Activated CD8-positive, alpha-beta memory T cell treated with anti-CD3 and anti-CD28 coated beads, Interleukin-2, amount 10 ng/mL, durations not matched to agents 7 days and 5 days (primary cell): ENCODE measurements at regions not wholly inside any gene's neighbourhood (a gene's known extent, or its start where the extent isn't known, plus 50 kb on each side); places are given as distances from the start of the nearest gene placed in this dataset.

Experiments
- ATAC-seq: fragments of 150-1000 bp; cut with Tn5 transposase; one replicate; pipeline ENCODE4 v1.10.0; 2021; ENCODE audit warnings: moderate library complexity
- CTCF ChIA-PET: fragments of 350-600 bp; sonication (Branson Sonifier 250); formaldehyde crosslinking; loops from one replicate; lab custom pipeline; 2021; ENCODE audit warnings: antibody characterized with exemption; lab: Charles Lee
- DNase-seq: peaks from one replicate; pipeline ENCODE4 v3.0.0-alpha.2; 2020
- H3K27ac Mint-ChIP-seq: one replicate; pipeline ENCODE4 v1.8.0; 2021; ENCODE audit warnings: mild to moderate bottlenecking, mixed read lengths
- H3K27me3 Mint-ChIP-seq: one replicate; pipeline ENCODE4 v1.8.0; 2021; ENCODE audit warnings: mixed read lengths
- H3K36me3 Mint-ChIP-seq: one replicate; pipeline ENCODE4 v1.8.0; 2021; ENCODE audit warnings: mild to moderate bottlenecking, mixed read lengths
- H3K4me1 Mint-ChIP-seq: one replicate; pipeline ENCODE4 v1.8.0; 2021; ENCODE audit warnings: mixed read lengths
- H3K4me3 Mint-ChIP-seq: one replicate; pipeline ENCODE4 v1.8.0; 2021; ENCODE audit warnings: mild to moderate bottlenecking, moderate library complexity, mixed read lengths
- H3K9me3 Mint-ChIP-seq: one replicate; pipeline ENCODE4 v1.8.0; 2022; ENCODE audit warnings: low read depth, mixed read lengths

DNA sequence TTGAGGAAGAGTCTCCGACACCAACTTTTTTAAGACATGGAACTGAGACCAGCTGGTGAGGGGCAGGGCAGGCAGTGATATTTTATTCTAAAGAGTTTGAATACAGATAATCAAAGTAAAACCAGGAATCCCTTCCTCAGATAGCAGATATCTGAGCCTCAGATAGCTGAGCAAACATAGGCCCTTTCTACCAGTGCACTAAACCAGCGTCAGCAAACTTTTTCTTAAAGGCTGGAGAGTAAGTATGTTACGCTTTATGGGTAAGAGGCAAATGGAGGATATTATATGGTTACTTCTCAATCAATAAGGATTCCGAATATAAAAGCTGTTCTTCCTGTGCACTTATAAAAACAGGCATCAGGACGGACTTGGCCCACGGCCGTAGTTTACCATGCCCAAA, 73.9 kb downstream of the WNT5A start:
- H3K4me3 Mint-ChIP-seq, result no peak overlapping the region

GRCh38 chr3:55412545-55412944, 74.6 kb downstream of the WNT5A start:
- H3K36me3 Mint-ChIP-seq, result no peaks in the 10 kb centered on the region
- no peak overlapping the region for H3K4me3 Mint-ChIP-seq
- DNase-seq (no peak), ATAC-seq (no peak)
- CTCF ChIA-PET, result no interaction called here
- H3K4me1 Mint-ChIP-seq, result no peaks in the 10 kb centered on the region
- H3K9me3 Mint-ChIP-seq, result peaks cover 2% of the 10 kb centered on the region
- H3K27me3 Mint-ChIP-seq, result no peaks in the 10 kb centered on the region
- no peak overlapping the region for H3K27ac Mint-ChIP-seq

More for the DNA sequence above, 73.9 kb downstream of the WNT5A start:
- H3K4me1 Mint-ChIP-seq, result no peaks in the 10 kb centered on the region
- peaks cover 2% of the 10 kb centered on the region for H3K9me3 Mint-ChIP-seq
- no peak overlapping the region for H3K27ac Mint-ChIP-seq
- CTCF ChIA-PET, result no interaction called here
- DNase-seq, result no peak
- ATAC-seq, result no peak
- H3K36me3 Mint-ChIP-seq, result no peaks in the 10 kb centered on the region
- H3K27me3 Mint-ChIP-seq, result no peaks in the 10 kb centered on the region

- Mint-ChIP-seq H3K27ac (no peak overlapping the region), H3K27me3 (no peaks in the 10 kb centered on the region), H3K4me3 (no peak overlapping the region), H3K36me3 (no peaks in the 10 kb centered on the region), H3K4me1 (no peaks in the 10 kb centered on the region), H3K9me3 (no peaks in the 10 kb centered on the region)
- DNase-seq (no peak), ATAC-seq (no peak)
- CTCF ChIA-PET, result no interaction called here
Measured at GRCh38 chr3:55409806-55410205, 77.3 kb downstream of the WNT5A start.

- Mint-ChIP-seq H3K27me3 (no peaks in the 10 kb centered on the region), H3K4me1 (no peaks in the 10 kb centered on the region), H3K9me3 (no peaks in the 10 kb centered on the region), H3K4me3 (no peak overlapping the region), H3K36me3 (no peaks in the 10 kb centered on the region), H3K27ac (no peak overlapping the region)
- DNase-seq (no peak), ATAC-seq (no peak)
- CTCF ChIA-PET, result no interaction called here
Measured at GRCh38 chr3:55408193-55408826, 78.8 kb downstream of the WNT5A start.

DNA sequence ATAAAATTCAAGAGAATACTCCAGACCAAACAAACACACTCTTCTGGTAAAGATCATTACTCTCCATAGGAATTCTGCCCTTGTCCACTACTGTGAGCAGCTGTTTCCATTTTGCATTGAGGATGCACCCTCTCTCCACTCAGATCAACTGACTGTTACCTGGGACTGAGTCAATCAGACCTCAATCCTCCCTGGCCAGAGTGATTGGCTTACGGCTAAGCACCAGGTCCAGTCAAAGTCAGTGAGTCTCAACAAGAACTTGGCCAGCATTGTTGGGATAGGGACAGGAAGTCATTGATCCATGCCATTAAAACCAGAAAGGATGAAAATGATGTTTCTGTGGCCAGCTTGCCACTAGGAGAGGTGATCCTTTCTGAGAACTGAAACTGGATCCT, 79.7 kb downstream of the WNT5A start:
- no peak for DNase-seq
- H3K4me3 Mint-ChIP-seq, result no peak overlapping the region
- CTCF ChIA-PET, result no interaction called here
- ATAC-seq, result no peak
- no peaks in the 10 kb centered on the region for H3K36me3 Mint-ChIP-seq
- no peaks in the 10 kb centered on the region for H3K27me3 Mint-ChIP-seq
- no peak overlapping the region for H3K27ac Mint-ChIP-seq
- no peaks in the 10 kb centered on the region for H3K4me1 Mint-ChIP-seq
- no peaks in the 10 kb centered on the region for H3K9me3 Mint-ChIP-seq

GRCh38 chr3:55406696-55407425, 80.2 kb downstream of the WNT5A start:
- DNase-seq, result no peak
- Mint-ChIP-seq H3K27me3 (no peaks in the 10 kb centered on the region), H3K4me3 (no peak overlapping the region), H3K4me1 (no peaks in the 10 kb centered on the region), H3K36me3 (no peaks in the 10 kb centered on the region), H3K9me3 (no peaks in the 10 kb centered on the region), H3K27ac (no peak overlapping the region)
- no peak for ATAC-seq
- CTCF ChIA-PET, result no interaction called here

GRCh38 chr3:55405436-55405835, 81.7 kb downstream of the WNT5A start:
- no peaks in the 10 kb centered on the region for H3K27me3 Mint-ChIP-seq
- H3K9me3 Mint-ChIP-seq, result no peaks in the 10 kb centered on the region
- no peak overlapping the region for H3K27ac Mint-ChIP-seq
- no peaks in the 10 kb centered on the region for H3K36me3 Mint-ChIP-seq
- DNase-seq (no peak), ATAC-seq (no peak)
- H3K4me1 Mint-ChIP-seq, result no peaks in the 10 kb centered on the region
- CTCF ChIA-PET, result no interaction called here
- no peak overlapping the region for H3K4me3 Mint-ChIP-seq

DNA sequence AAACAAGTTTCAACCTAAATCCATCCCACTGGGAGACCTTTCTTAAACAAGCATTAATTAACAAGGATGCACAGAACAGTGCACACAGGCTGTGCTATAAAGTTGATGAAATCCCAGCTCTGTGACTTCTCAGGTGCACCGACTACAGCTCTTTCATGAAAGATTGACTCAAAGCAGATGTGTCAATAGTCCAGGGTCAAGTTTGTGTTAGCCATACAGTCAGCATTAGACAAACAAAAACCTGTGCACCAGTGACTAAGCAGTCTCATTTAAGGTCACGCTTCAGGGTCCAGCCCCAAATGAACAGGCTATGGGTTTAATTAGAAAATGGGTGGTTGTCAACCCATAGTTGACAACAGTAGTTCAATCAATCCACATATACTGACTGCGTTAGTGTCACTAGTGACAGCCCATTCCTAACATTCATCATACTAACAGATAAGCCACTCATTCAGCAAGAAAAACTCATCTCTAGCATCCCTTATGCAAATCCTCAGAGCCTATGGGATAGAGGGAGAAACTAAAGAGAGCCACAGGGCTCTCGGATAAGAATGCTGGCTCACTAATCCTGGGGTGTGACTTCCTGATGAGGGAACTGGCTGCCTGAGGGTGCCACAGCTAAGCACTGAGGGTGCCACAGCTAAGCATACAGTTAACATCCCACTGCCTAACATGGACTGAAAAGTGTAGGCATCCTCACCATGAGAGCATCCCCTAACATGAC, 84.1 kb downstream of the WNT5A start:
- Mint-ChIP-seq H3K9me3 (no peaks in the 10 kb centered on the region), H3K4me1 (no peaks in the 10 kb centered on the region), H3K27me3 (no peaks in the 10 kb centered on the region), H3K4me3 (no peak overlapping the region), H3K36me3 (no peaks in the 10 kb centered on the region), H3K27ac (no peak overlapping the region)
- DNase-seq (no peak), ATAC-seq (no peak)
- CTCF ChIA-PET, result no interaction called here

DNA sequence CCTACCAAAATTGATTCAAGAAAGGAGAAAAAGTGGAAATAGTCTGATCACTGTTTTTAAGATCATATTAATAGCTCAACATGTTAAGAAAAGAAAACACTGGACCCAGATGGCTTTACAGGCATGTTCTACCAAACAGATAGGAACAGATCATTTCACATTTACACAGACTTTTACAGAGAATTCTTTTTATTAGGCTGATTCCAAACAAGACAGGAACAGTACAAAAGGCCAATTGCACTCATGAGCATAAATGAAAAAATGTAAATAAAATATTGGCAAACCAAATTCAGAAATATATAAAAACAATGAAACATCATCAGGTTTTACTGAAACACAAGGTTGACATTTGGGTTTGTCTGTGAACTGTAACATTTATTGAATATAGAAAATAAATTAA, 106.5 kb downstream of the WNT5A start:
- Mint-ChIP-seq H3K27me3 (no peaks in the 10 kb centered on the region), H3K4me1 (no peaks in the 10 kb centered on the region), H3K36me3 (no peaks in the 10 kb centered on the region), H3K9me3 (no peaks in the 10 kb centered on the region), H3K4me3 (no peak overlapping the region), H3K27ac (no peak overlapping the region)
- CTCF ChIA-PET, result no interaction called here
- DNase-seq (no peak), ATAC-seq (no peak)

- Mint-ChIP-seq H3K36me3 (no peaks in the 10 kb centered on the region), H3K27ac (no peak overlapping the region), H3K27me3 (no peaks in the 10 kb centered on the region), H3K4me3 (no peak overlapping the region), H3K9me3 (peaks cover 7% of the 10 kb centered on the region), H3K4me1 (no peaks in the 10 kb centered on the region)
- DNase-seq (no peak), ATAC-seq (no peak)
- CTCF ChIA-PET, result no interaction called here
Measured at GRCh38 chr3:55376753-55377347, 110.3 kb downstream of the WNT5A start.

- Mint-ChIP-seq H3K9me3 (peaks cover 8% of the 10 kb centered on the region), H3K4me1 (no peaks in the 10 kb centered on the region), H3K4me3 (no peak overlapping the region), H3K27ac (no peak overlapping the region), H3K27me3 (no peaks in the 10 kb centered on the region), H3K36me3 (no peaks in the 10 kb centered on the region)
- CTCF ChIA-PET, result no interaction called here
- ATAC-seq (no peak), DNase-seq (no peak)
Measured at GRCh38 chr3:55373423-55373822, 113.7 kb downstream of the WNT5A start.

- DNase-seq, result no peak
- H3K27ac Mint-ChIP-seq, result no peak overlapping the region
- no peak for ATAC-seq
- H3K36me3 Mint-ChIP-seq, result no peaks in the 10 kb centered on the region
- CTCF ChIA-PET, result no interaction called here
- H3K9me3 Mint-ChIP-seq, result peaks cover 8% of the 10 kb centered on the region
- H3K27me3 Mint-ChIP-seq, result no peaks in the 10 kb centered on the region
- no peaks in the 10 kb centered on the region for H3K4me1 Mint-ChIP-seq
- H3K4me3 Mint-ChIP-seq, result no peak overlapping the region
Measured at GRCh38 chr3:55370272-55370671, 116.8 kb downstream of the WNT5A start.

DNA sequence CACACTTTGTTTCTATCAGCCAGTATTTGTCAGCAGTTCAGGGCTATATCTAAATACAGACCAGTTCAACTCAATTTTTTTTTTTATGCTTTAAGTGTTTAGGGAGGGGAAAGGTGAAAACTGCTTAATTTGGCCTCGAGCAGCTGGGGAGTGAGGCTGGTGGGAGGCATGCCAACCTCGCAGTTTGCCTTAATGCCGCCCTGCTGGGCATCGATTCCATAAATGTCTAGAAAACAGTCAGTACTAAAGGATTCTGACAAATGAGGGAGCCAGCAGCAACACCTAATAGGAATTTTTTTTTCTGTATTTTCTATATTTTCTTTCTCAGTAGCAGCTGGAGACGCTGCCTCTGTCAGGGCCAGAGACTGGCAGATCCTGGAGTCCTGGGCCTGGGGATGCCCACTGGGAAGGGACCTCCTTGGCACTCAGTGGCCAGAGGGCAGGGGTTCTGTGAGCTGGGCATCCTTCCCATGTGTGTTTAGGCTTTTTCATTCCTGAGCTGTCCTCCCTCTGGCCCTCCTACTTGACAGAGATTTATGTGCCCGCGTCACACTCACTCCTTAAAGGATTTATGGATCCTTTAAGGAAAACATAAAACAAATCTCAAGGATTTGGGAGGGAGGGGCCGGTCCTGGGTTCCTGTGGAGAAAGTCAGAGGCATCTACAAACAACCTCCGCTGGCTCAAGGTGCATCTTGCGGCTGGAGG, 117.8 kb downstream of the WNT5A start:
- DNase-seq (no peak), ATAC-seq (no peak)
- Mint-ChIP-seq H3K4me3 (no peak overlapping the region), H3K9me3 (peaks cover 6% of the 10 kb centered on the region), H3K27ac (no peak overlapping the region), H3K4me1 (no peaks in the 10 kb centered on the region), H3K36me3 (no peaks in the 10 kb centered on the region), H3K27me3 (no peaks in the 10 kb centered on the region)
- CTCF ChIA-PET, result no interaction called here
